GM12878 (cell line): ENCODE measurements at regions not wholly inside any gene's neighbourhood (a gene's known extent, or its start where the extent isn't known, plus 50 kb on each side); places are given as distances from the start of the nearest gene placed in this dataset.
A peak's percentile ranks its signal among the peaks of the same experiment; 100 is the strongest.

Experiments used
- ATAC-seq: fragments of 200-7000 bp; cut with Tn5 transposase; 3 replicates; pipeline ENCODE4 v1.9.1; 2020; ENCODE audit warnings: mild to moderate bottlenecking, moderate library complexity
- BruUV-seq: library from RNA; stranded (reverse); fragments of 400-500 nt; replicated peaks from 2 replicates; lab custom pipeline; 2021; lab: Mats Ljungman, UMichigan
- CTCF ChIA-PET: fragments of 300-600 bp; sonication (Branson Sonifier 250); formaldehyde crosslinking; extraction: SDS; loops from one replicate; lab custom pipeline; 2021; ENCODE audit warnings: inconsistent platforms; lab: Yijun Ruan, JAX
- POLR2A ChIA-PET: fragments of 350-600 bp; formaldehyde crosslinking; extraction: SDS; loops from one replicate; lab custom pipeline; 2021; ENCODE audit warnings: inconsistent platforms; lab: Charles Lee
- RAD21 ChIA-PET: fragments of 300-600 bp; sonication (Branson Sonifier 250); formaldehyde crosslinking; loops from one replicate; lab custom pipeline; 2023; ENCODE audit warnings: antibody characterized with exemption; ENCODE audit not compliant: unreplicated experiment; lab: Charles Lee
- SMC1A ChIA-PET: fragments of 300-600 bp; sonication (Branson Sonifier 250); formaldehyde crosslinking; loops from one replicate; lab custom pipeline; 2023; ENCODE audit not compliant: unreplicated experiment, uncharacterized antibody; lab: Charles Lee
- DNase-seq: peaks from one replicate; pipeline ENCODE4 v3.0.0-alpha.2; 2011; ENCODE audit warnings: low read depth, low spot score
- FAIRE-seq: peaks from 3 replicates; lab custom pipeline; 2011; peaks lifted over from hg19 to GRCh38; lab: Jason Lieb, UNC
- H2AFZ ChIP-seq: 2 replicates; pipeline ENCODE4 v1.6.0; 2011; ENCODE audit warnings: low read depth, low read length, control low read depth; ENCODE audit not compliant: control insufficient read depth
- H3K27ac ChIP-seq: 2 replicates; pipeline ENCODE4 v1.5.1; 2011; ENCODE audit warnings: control low read depth; ENCODE audit not compliant: control insufficient read depth, insufficient read depth
- H3K27me3 ChIP-seq, 2 experiments: replicated peaks in 1 of 2; 2 replicates each; pipeline versions ENCODE4 v1.6.0 to v1.6.1; 2011; ENCODE audit warnings: low read length in 1 of 2; ENCODE audit not compliant: control insufficient read depth in 2 of 2, insufficient read depth in 2 of 2
- H3K36me3 ChIP-seq, 2 experiments: 2 replicates each; pipeline ENCODE4 v1.5.1; 2011; ENCODE audit warnings: low read length in 1 of 2; ENCODE audit not compliant: control insufficient read depth in 2 of 2, insufficient read depth in 2 of 2
- H3K4me1 ChIP-seq: 2 replicates; pipeline ENCODE4 v1.6.1; 2011; ENCODE audit warnings: mild to moderate bottlenecking, low read length, moderate library complexity, mixed read lengths; ENCODE audit not compliant: control insufficient read depth, insufficient read depth
- H3K4me2 ChIP-seq: 2 replicates; pipeline ENCODE4 v1.6.0; 2011; ENCODE audit warnings: control low read depth; ENCODE audit not compliant: control insufficient read depth, insufficient read depth
- H3K4me3 ChIP-seq: fragments of 200-600 bp; sonication (generic); 2 replicates; pipeline ENCODE4 v1.5.1; 2016
- H3K79me2 ChIP-seq: 2 replicates; pipeline ENCODE4 v1.6.0; 2011; ENCODE audit warnings: low read length; ENCODE audit not compliant: control insufficient read depth, insufficient read depth
- H3K9ac ChIP-seq: 2 replicates; pipeline ENCODE4 v1.8.0; 2011; ENCODE audit warnings: low read length, control low read depth, mixed read lengths; ENCODE audit not compliant: control insufficient read depth, insufficient read depth
- H3K9me3 ChIP-seq: replicated peaks from 3 replicates; pipeline ENCODE4 v1.5.1; 2011; ENCODE audit warnings: mild to moderate bottlenecking, low read length; ENCODE audit not compliant: control insufficient read depth, insufficient read depth
- H4K20me1 ChIP-seq: 2 replicates; pipeline ENCODE4 v1.6.0; 2011; ENCODE audit not compliant: control insufficient read depth, insufficient read depth
- CTCF ChIP-seq, 3 experiments: IDR thresholded peaks in 2 of 3; conservative IDR thresholded peaks in 1 of 3; 2 replicates each; pipeline ENCODE4 v1.5.1; 2011; ENCODE audit warnings: low read depth in 3 of 3, low read length in 3 of 3, mild to moderate bottlenecking in 3 of 3, control low read depth in 2 of 3, moderate library complexity in 2 of 3, inconsistent platforms in 1 of 3, mixed read lengths in 1 of 3; ENCODE audit not compliant: control insufficient read depth in 2 of 3, insufficient read depth in 1 of 3; ENCODE audit errors: extremely low read depth in 1 of 3
- FOXK2 ChIP-seq: fragments of 450-650 bp; IDR thresholded peaks from 2 replicates; pipeline ENCODE4 v1.6.1; 2017; ENCODE audit warnings: mild to moderate bottlenecking, moderate library complexity
- HDGF ChIP-seq: fragments of 450-650 bp; IDR thresholded peaks from 2 replicates; pipeline ENCODE4 v1.6.1; 2016; ENCODE audit warnings: antibody characterized with exemption
- IKZF1 ChIP-seq: fragments of 450-650 bp; conservative IDR thresholded peaks from 2 replicates; pipeline ENCODE4 v1.6.1; 2017; ENCODE audit warnings: antibody characterized with exemption, mild to moderate bottlenecking
- PKNOX1 ChIP-seq: fragments of 450-650 bp; IDR thresholded peaks from 2 replicates; pipeline ENCODE4 v1.6.1; 2016; ENCODE audit warnings: mild to moderate bottlenecking
- RAD21 ChIP-seq: IDR thresholded peaks from 2 replicates; pipeline ENCODE4 v1.6.1; 2011; ENCODE audit warnings: mild to moderate bottlenecking, low read depth, low read length, moderate library complexity; ENCODE audit not compliant: insufficient read depth
- RUNX3 ChIP-seq: IDR thresholded peaks from 2 replicates; pipeline ENCODE4 v1.6.1; 2012; ENCODE audit warnings: low read length, inconsistent platforms
- SMC3 ChIP-seq: IDR thresholded peaks from 2 replicates; pipeline ENCODE4 v1.6.1; 2011; ENCODE audit warnings: low read length, improper control_type of control experiment, borderline replicate concordance
- WGBS: methylation state at CpG from one replicate; pipeline ENCODE4 v1.1.6; 2016; ENCODE audit warnings: low lambda C conversion rate; ENCODE audit not compliant: insufficient replicate concordance, insufficient coverage; ENCODE audit errors: missing lambda C conversion rate; 5-methylcytosine and 5-hydroxymethylcytosine counted together
- in situ Hi-C: fragments of 300-500 bp; cut with MboI; formaldehyde crosslinking; loops from 9 replicates; pipeline ENCODE4 v1.14.3; 2018; ENCODE audit warnings: mixed read lengths
- intact Hi-C: fragments of 100-400 bp; cut with micrococcal nuclease; formaldehyde crosslinking; loops from one replicate; pipeline ENCODE4 v1.14.2; 2022; ENCODE audit not compliant: unreplicated experiment

- no peak overlapping the region for H3K27ac ChIP-seq
- intact Hi-C loops = loop anchor here (1.0 to 10.0 kb wide), 3 partner anchors 118 to 517 kb away; no protein-coding TSS in a partner anchor
- ChIA-PET POLR2A (interaction anchor here (1.0 kb wide), 1 partner anchor 117 kb away, joined by 3 read pairs; no protein-coding TSS in a partner anchor), SMC1A (interaction anchor here (0.6 to 2.4 kb wide), 10 partner anchors 43 to 195 kb away, joined by 3 to 15 read pairs (median 4); no protein-coding TSS in a partner anchor), CTCF (interaction anchor here (1.4 to 4.8 kb wide), 4 partner anchors 9 to 162 kb away, joined by 4 to 28 read pairs (median 8); partner anchors contain the start of gene HUWE1)
- no peaks in the 10 kb centered on the region for H3K9me3 ChIP-seq
- H3K4me2 ChIP-seq = peak overlapping the region; percentile 12; the same call in 1 of the 2 replicates
- TF ChIP-seq RAD21 = peak; percentile 70
- TF ChIP-seq SMC3 = peak; percentile 78; the same call in 1 of the 2 replicates
- TF ChIP-seq CTCF (IDR thresholded peaks at IDR 0.05 in 2 of 3, conservative IDR thresholded peaks at IDR 0.05 in 1 of 3; ENCODE audit: control insufficient read depth in 2 of 3, extremely low read depth in 1 of 3, insufficient read depth in 1 of 3, low read depth in 3 of 3, low read length in 3 of 3) = peak; percentile 59 to 66 (median 62)
- no peak for TF ChIP-seq PKNOX1
- TF ChIP-seq RUNX3 = peak; percentile 36; the same call in 1 of the 2 replicates
- no peak for TF ChIP-seq HDGF
- TF ChIP-seq FOXK2 = no peak
- TF ChIP-seq IKZF1 = 0 out of 2 replicates have a peak, but pooled peaks have one; percentile 17
- TF ChIP-seq, all 136 proteins: peak for 5
- no peaks in the 10 kb centered on the region for H4K20me1 ChIP-seq
- ATAC-seq (peak; percentile 98), FAIRE-seq (peak; percentile 87), DNase-seq (peak; percentile 40)
- no peak overlapping the region for H3K9ac ChIP-seq
- BruUV-seq = no TSS peak
- WGBS = 13% methylated on average over 8 of the region's 8 CpGs
- H3K36me3 ChIP-seq = no peaks in the 10 kb centered on the region
- in situ Hi-C loops = no loop called here
- no peak overlapping the region for H3K4me3 ChIP-seq
- no peaks in the 10 kb centered on the region for H3K79me2 ChIP-seq
- peak overlapping the region; percentile 75; the same call in 1 of the 2 replicates for H2AFZ ChIP-seq
- RAD21 ChIA-PET = interaction anchor here (1.1 to 1.9 kb wide), 3 partner anchors 21 to 153 kb away, joined by 3 to 14 read pairs (median 3); no protein-coding TSS in a partner anchor
- no peaks in the 10 kb centered on the region for H3K4me1 ChIP-seq
- no peaks in the 10 kb centered on the region for H3K27me3 ChIP-seq
Observed at GRCh38 chrX:53831662-53832635, 145.4 kb upstream of the HUWE1 start.
